Activated B cell treated with CpG ODN at 0.5 μM for 24 hours (primary cell): ENCODE measurements at regions not wholly inside any gene's neighbourhood (a gene's known extent, or its start where the extent isn't known, plus 50 kb on each side); places are given as distances from the start of the nearest gene placed in this dataset.
"Not testable (repeated sequence)": the region's sequence is repeated elsewhere in the genome, so short reads cannot be mapped to it uniquely, and the experiment has no call there.

Source experiments
- ATAC-seq: fragments of 200-7000 bp; cut with Tn5 transposase; one replicate; pipeline ENCODE4 v1.10.0; 2021; ENCODE audit warnings: low read depth, mild to moderate bottlenecking, moderate library complexity
- CTCF ChIA-PET: fragments of 350-600 bp; sonication (Branson Sonifier 250); formaldehyde crosslinking; loops from one replicate; lab custom pipeline; 2021; ENCODE audit warnings: antibody characterized with exemption; lab: Charles Lee
- POLR2A ChIA-PET: fragments of 350-600 bp; sonication (Branson Sonifier 250); formaldehyde crosslinking; loops from one replicate; lab custom pipeline; 2021; ENCODE audit warnings: antibody characterized with exemption; lab: Charles Lee
- DNase-seq: peaks from one replicate; pipeline ENCODE4 v3.0.0; 2022
- H3K27ac Mint-ChIP-seq: one replicate; pipeline ENCODE4 v1.8.0; 2020; ENCODE audit warnings: mixed read lengths
- H3K27me3 Mint-ChIP-seq: one replicate; pipeline ENCODE4 v1.8.0; 2021; ENCODE audit warnings: mixed read lengths
- H3K36me3 Mint-ChIP-seq: one replicate; pipeline ENCODE4 v1.8.0; 2021; ENCODE audit warnings: low read depth, mixed read lengths
- H3K4me1 Mint-ChIP-seq: one replicate; pipeline ENCODE4 v1.8.0; 2021; ENCODE audit warnings: mixed read lengths
- H3K4me3 Mint-ChIP-seq: one replicate; pipeline ENCODE4 v1.8.0; 2020; ENCODE audit warnings: mild to moderate bottlenecking, mixed read lengths
- H3K9me3 Mint-ChIP-seq: one replicate; pipeline ENCODE4 v1.8.0; 2020; ENCODE audit warnings: mixed read lengths
- CTCF ChIP-seq: fragments of 200-600 bp; IDR thresholded peaks from one replicate; pipeline ENCODE4 v1.8.0; 2022; ENCODE audit warnings: antibody characterized with exemption, mild to moderate bottlenecking
- intact Hi-C: fragments of 100-400 bp; cut with micrococcal nuclease; formaldehyde crosslinking; loops from one replicate; pipeline ENCODE4 v1.15.1; 2024

- TF ChIP-seq CTCF, result no peak
- ATAC-seq (no peak), DNase-seq (no peak)
- Mint-ChIP-seq H3K27me3 (peaks cover 5% of the 10 kb centered on the region), H3K9me3 (no peaks in the 10 kb centered on the region), H3K4me3 (no peak overlapping the region), H3K4me1 (peaks cover 16% of the 10 kb centered on the region), H3K27ac (no peak overlapping the region), H3K36me3 (no peaks in the 10 kb centered on the region)
- intact Hi-C loops, result no loop called here
- ChIA-PET POLR2A (no interaction called here), CTCF (no interaction called here)
Observed at GRCh38 chr20:1735417-1736089, 78.0 kb upstream of the SIRPG start.

- H3K27ac Mint-ChIP-seq, result no peak overlapping the region
- POLR2A ChIA-PET, result interaction anchor here (0.7 kb wide), 1 partner anchor 10 kb away, joined by 3 read pairs; no protein-coding TSS in a partner anchor
Observed at GRCh38 chr20:1734269-1734858, 76.8 kb upstream of the SIRPG start.

GRCh38 chr20:1731828-1732375 lies 74.3 kb upstream of the SIRPG start:
- H3K4me3 Mint-ChIP-seq, intact Hi-C loops, CTCF ChIA-PET: not testable (repeated sequence)

More at GRCh38 chr20:1734269-1734858, 76.8 kb upstream of the SIRPG start:
- H3K4me3 Mint-ChIP-seq, result no peak overlapping the region
- no peaks in the 10 kb centered on the region for H3K36me3 Mint-ChIP-seq
- ATAC-seq, result no peak
- no peak for TF ChIP-seq CTCF
- H3K27me3 Mint-ChIP-seq, result peaks cover 5% of the 10 kb centered on the region
- no peak for DNase-seq
- H3K4me1 Mint-ChIP-seq, result peaks cover 16% of the 10 kb centered on the region
- H3K9me3 Mint-ChIP-seq, result no peaks in the 10 kb centered on the region
- CTCF ChIA-PET, result interaction anchor here (1.1 kb wide), 1 partner anchor 224 kb away, joined by 3 read pairs; no protein-coding TSS in a partner anchor
- intact Hi-C loops, result loop anchor here (1.0 kb wide), 1 partner anchor 225 kb away; no protein-coding TSS in a partner anchor

GRCh38 chr20:1730981-1731711 lies 73.6 kb upstream of the SIRPG start:
- H3K9me3 Mint-ChIP-seq, H3K27me3 Mint-ChIP-seq, H3K27ac Mint-ChIP-seq, CTCF ChIA-PET, intact Hi-C loops, DNase-seq, H3K4me3 Mint-ChIP-seq, POLR2A ChIA-PET, ATAC-seq, H3K36me3 Mint-ChIP-seq: not testable (repeated sequence)
- H3K4me1 Mint-ChIP-seq, result peaks cover 16% of the 10 kb centered on the region

More at GRCh38 chr20:1731828-1732375, 74.3 kb upstream of the SIRPG start:
- H3K4me1 Mint-ChIP-seq, result peaks cover 16% of the 10 kb centered on the region
- POLR2A ChIA-PET, H3K9me3 Mint-ChIP-seq, ATAC-seq, H3K27me3 Mint-ChIP-seq, H3K27ac Mint-ChIP-seq, DNase-seq, H3K36me3 Mint-ChIP-seq: not testable (repeated sequence)

DNA sequence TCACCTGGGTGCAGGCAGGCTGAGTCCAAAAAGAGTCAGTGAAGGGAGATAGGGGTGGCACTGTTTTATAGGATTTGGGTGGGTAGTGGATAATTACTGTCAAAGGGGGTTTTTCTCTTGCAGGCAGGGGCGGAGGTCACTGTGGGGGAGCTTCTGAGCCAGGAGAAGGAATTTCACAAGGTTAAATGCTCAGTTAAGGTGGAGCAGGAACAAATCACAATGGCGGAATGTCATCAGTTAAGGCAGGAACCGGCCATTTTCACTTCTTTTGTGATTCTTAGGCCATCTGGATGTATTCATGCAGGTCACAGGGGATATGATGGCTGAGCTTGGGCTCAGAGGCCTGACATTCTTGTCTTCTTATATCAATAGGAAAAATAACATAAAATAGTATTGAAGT lies 69.7 kb upstream of the SIRPG start:
- CTCF ChIA-PET, DNase-seq, H3K27ac Mint-ChIP-seq, H3K36me3 Mint-ChIP-seq, ATAC-seq, POLR2A ChIA-PET, H3K4me3 Mint-ChIP-seq, H3K27me3 Mint-ChIP-seq: not testable (repeated sequence)
- intact Hi-C loops, result loop anchor here (10.0 kb wide), 1 partner anchor 193 kb away; no protein-coding TSS in a partner anchor
- Mint-ChIP-seq H3K9me3 (peaks cover 12% of the 10 kb centered on the region), H3K4me1 (peaks cover 17% of the 10 kb centered on the region)

- H3K9me3 Mint-ChIP-seq, result peaks cover 12% of the 10 kb centered on the region
- H3K27ac Mint-ChIP-seq, result no peak overlapping the region
- intact Hi-C loops, result loop anchor here (10.0 kb wide), 1 partner anchor 190 kb away; no protein-coding TSS in a partner anchor
- DNase-seq (no peak), ATAC-seq (no peak)
- H3K36me3 Mint-ChIP-seq, result peaks cover 2% of the 10 kb centered on the region
- peaks cover 2% of the 10 kb centered on the region for H3K27me3 Mint-ChIP-seq
- ChIA-PET CTCF (no interaction called here), POLR2A (interaction anchor here (0.8 kb wide), 1 partner anchor 9 kb away, joined by 3 read pairs; no protein-coding TSS in a partner anchor)
- no peak overlapping the region for H3K4me3 Mint-ChIP-seq
- TF ChIP-seq CTCF, result no peak
- peaks cover 15% of the 10 kb centered on the region for H3K4me1 Mint-ChIP-seq
Observed at GRCh38 chr20:1724901-1725300, 67.3 kb upstream of the SIRPG start.
